Lower leg skin (tissue), 3 donors: ENCODE measurements at regions not wholly inside any gene's neighbourhood (a gene's known extent, or its start where the extent isn't known, plus 50 kb on each side); places are given as distances from the start of the nearest gene placed in this dataset.

Source experiments
- CTCF ChIP-seq, 3 donors: fragments of 450-650 bp; IDR thresholded peaks; one replicate each; pipeline ENCODE4 v1.5.1; 2016; ENCODE audit warnings: antibody characterized with exemption in 3 of 3, mild to moderate bottlenecking in 3 of 3, moderate library complexity in 2 of 3
- POLR2A ChIP-seq, 2 donors: fragments of 450-650 bp; IDR thresholded peaks; one replicate each; pipeline ENCODE4 v1.6.1; 2016 to 2017; ENCODE audit warnings: antibody characterized with exemption in 2 of 2, mild to moderate bottlenecking in 1 of 2, moderate library complexity in 1 of 2

DNA sequence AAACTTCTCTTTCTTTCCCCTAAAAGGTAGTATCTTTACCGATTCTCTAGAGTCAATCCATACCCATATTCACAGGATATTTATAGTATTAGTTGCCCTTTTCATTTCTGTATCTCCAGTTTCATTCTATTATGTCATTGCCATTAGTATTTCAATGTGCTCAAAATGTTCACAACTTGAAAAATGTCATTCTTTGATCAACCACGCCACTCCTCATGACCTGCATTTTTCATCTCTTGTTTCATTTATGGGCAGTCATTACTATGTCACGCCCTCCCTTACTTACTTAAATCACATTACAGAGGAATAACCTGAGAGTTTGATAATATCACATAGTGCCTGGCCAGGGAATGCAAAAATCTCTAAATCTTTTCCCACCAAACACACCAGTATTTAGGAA is 427.3 kb upstream of the GJE1 start:
- no peak for TF ChIP-seq POLR2A (IDR thresholded peaks at IDR 0.05)
- no peak for TF ChIP-seq CTCF (IDR thresholded peaks at IDR 0.05)
